ENCODE measurements at regions not wholly inside any gene's neighbourhood (a gene's known extent, or its start where the extent isn't known, plus 50 kb on each side); places are given as distances from the start of the nearest gene placed in this dataset.
A peak's percentile ranks its signal among the peaks of the same experiment; 100 is the strongest.

- POLR2A ChIA-PET: no interaction called here
Observed at GRCh38 chrX:20596856-20597255, 330.1 kb upstream of the RPS6KA3 start.

GRCh38 chrX:20595928-20596575, 329.3 kb upstream of the RPS6KA3 start:
- ChIA-PET CTCF (no interaction called here), POLR2A (no interaction called here)
- DNase-seq (ENCODE audit: extremely low spot score): no peak
- TF ChIP-seq TARDBP (IDR thresholded peaks at IDR 0.05) (no peak), ARNT (IDR thresholded peaks at IDR 0.05) (no peak), BHLHE40 (IDR thresholded peaks at IDR 0.05; ENCODE audit: borderline replicate concordance) (no peak), SUZ12 (IDR thresholded peaks at IDR 0.05) (no peak), NFRKB (IDR thresholded peaks at IDR 0.05) (no peak), ELF4 (IDR thresholded peaks at IDR 0.05) (no peak), FOXM1 (IDR thresholded peaks at IDR 0.05; ENCODE audit: borderline replicate concordance) (no peak), SP1 (IDR thresholded peaks at IDR 0.05) (no peak), L3MBTL2 (conservative IDR thresholded peaks at IDR 0.05) (no peak), FOXA1 (IDR thresholded peaks at IDR 0.05) (no peak), PKNOX1 (IDR thresholded peaks at IDR 0.05) (no peak)

More at GRCh38 chrX:20596856-20597255, 330.1 kb upstream of the RPS6KA3 start:
- TF ChIP-seq ZNF384 (IDR thresholded peaks at IDR 0.05) (no peak), TARDBP (IDR thresholded peaks at IDR 0.05) (no peak), NFRKB (IDR thresholded peaks at IDR 0.05) (no peak), PKNOX1 (IDR thresholded peaks at IDR 0.05) (no peak), L3MBTL2 (conservative IDR thresholded peaks at IDR 0.05) (no peak), FOXM1 (IDR thresholded peaks at IDR 0.05; ENCODE audit: borderline replicate concordance) (no peak), ARNT (IDR thresholded peaks at IDR 0.05) (no peak), BHLHE40 (IDR thresholded peaks at IDR 0.05; ENCODE audit: borderline replicate concordance) (no peak), FOXA1 (IDR thresholded peaks at IDR 0.05) (no peak)
- CTCF ChIA-PET: no interaction called here
- DNase-seq (ENCODE audit: extremely low spot score): no peak

- TF ChIP-seq BHLHE40 (IDR thresholded peaks at IDR 0.05; ENCODE audit: borderline replicate concordance) (no peak), HDGF (IDR thresholded peaks at IDR 0.05; ENCODE audit: borderline replicate concordance) (no peak), ZNF384 (IDR thresholded peaks at IDR 0.05) (no peak), CTBP1 (IDR thresholded peaks at IDR 0.05; ENCODE audit: borderline replicate concordance) (no peak), TARDBP (IDR thresholded peaks at IDR 0.05) (no peak), SUZ12 (IDR thresholded peaks at IDR 0.05) (no peak), LEF1 (IDR thresholded peaks at IDR 0.05; ENCODE audit: borderline replicate concordance) (no peak), FOXA1 (IDR thresholded peaks at IDR 0.05) (no peak), FOXK2 (IDR thresholded peaks at IDR 0.05) (no peak)
- peak; percentile 16 for DNase-seq (ENCODE audit: extremely low spot score)
- ChIA-PET POLR2A (no interaction called here), CTCF (no interaction called here)
Observed at GRCh38 chrX:20594985-20595384, 328.3 kb upstream of the RPS6KA3 start.

GRCh38 chrX:20593836-20594235, 327.1 kb upstream of the RPS6KA3 start:
- CTCF ChIA-PET: no interaction called here
- DNase-seq (ENCODE audit: extremely low spot score): no peak
- POLR2A ChIA-PET: no interaction called here
- TF ChIP-seq SUZ12 (IDR thresholded peaks at IDR 0.05): no peak
- no peak for TF ChIP-seq TARDBP (IDR thresholded peaks at IDR 0.05)
- no peak for TF ChIP-seq PKNOX1 (IDR thresholded peaks at IDR 0.05)
- TF ChIP-seq FOXA1 (IDR thresholded peaks at IDR 0.05): no peak
- TF ChIP-seq FOXK2 (IDR thresholded peaks at IDR 0.05): no peak
- TF ChIP-seq HDGF (IDR thresholded peaks at IDR 0.05; ENCODE audit: borderline replicate concordance): no peak
- TF ChIP-seq CTBP1 (IDR thresholded peaks at IDR 0.05; ENCODE audit: borderline replicate concordance): no peak
- no peak for TF ChIP-seq ELF4 (IDR thresholded peaks at IDR 0.05)
- TF ChIP-seq NFRKB (IDR thresholded peaks at IDR 0.05): no peak
- TF ChIP-seq ARNT (IDR thresholded peaks at IDR 0.05): no peak
- TF ChIP-seq SP1 (IDR thresholded peaks at IDR 0.05): no peak
- no peak for TF ChIP-seq L3MBTL2 (conservative IDR thresholded peaks at IDR 0.05)
- TF ChIP-seq FOXM1 (IDR thresholded peaks at IDR 0.05; ENCODE audit: borderline replicate concordance): no peak
- no peak for TF ChIP-seq LEF1 (IDR thresholded peaks at IDR 0.05; ENCODE audit: borderline replicate concordance)
- no peak for TF ChIP-seq BHLHE40 (IDR thresholded peaks at IDR 0.05; ENCODE audit: borderline replicate concordance)
- no peak for TF ChIP-seq ZNF384 (IDR thresholded peaks at IDR 0.05)

GRCh38 chrX:20593402-20593801, 326.7 kb upstream of the RPS6KA3 start:
- TF ChIP-seq PKNOX1 (IDR thresholded peaks at IDR 0.05): no peak
- TF ChIP-seq ARNT (IDR thresholded peaks at IDR 0.05): no peak
- TF ChIP-seq L3MBTL2 (conservative IDR thresholded peaks at IDR 0.05): no peak
- no peak for TF ChIP-seq FOXA1 (IDR thresholded peaks at IDR 0.05)
- TF ChIP-seq CTBP1 (IDR thresholded peaks at IDR 0.05; ENCODE audit: borderline replicate concordance): no peak
- TF ChIP-seq ZNF384 (IDR thresholded peaks at IDR 0.05): no peak
- TF ChIP-seq BHLHE40 (IDR thresholded peaks at IDR 0.05; ENCODE audit: borderline replicate concordance): no peak
- no peak for TF ChIP-seq HDGF (IDR thresholded peaks at IDR 0.05; ENCODE audit: borderline replicate concordance)
- POLR2A ChIA-PET: no interaction called here
- CTCF ChIA-PET: no interaction called here
- DNase-seq (ENCODE audit: extremely low spot score): no peak

DNA sequence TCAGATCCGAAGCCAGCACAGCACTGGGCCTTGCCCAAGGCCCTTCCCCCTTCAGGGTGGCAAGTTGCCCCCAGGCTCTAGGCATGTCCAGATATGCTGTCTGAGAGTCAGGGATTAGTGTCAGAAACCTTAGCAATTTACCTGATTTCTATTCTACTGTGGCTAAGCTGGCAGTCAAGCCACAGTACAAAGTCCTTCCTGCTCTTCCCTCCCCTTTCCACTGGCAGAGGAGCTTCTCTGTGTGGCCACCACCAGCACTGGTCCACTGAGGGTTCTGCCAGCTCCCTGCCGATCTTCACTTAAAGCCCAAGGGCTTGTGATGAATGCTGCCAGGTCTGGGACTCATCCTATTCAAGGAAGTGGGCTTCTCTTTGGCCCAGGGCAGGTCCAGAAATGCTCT, 324.5 kb upstream of the RPS6KA3 start:
- CTCF ChIA-PET: no interaction called here
- no peak for DNase-seq (ENCODE audit: extremely low spot score)
- POLR2A ChIA-PET: no interaction called here
- TF ChIP-seq FOXA1 (IDR thresholded peaks at IDR 0.05) (no peak), FOXM1 (IDR thresholded peaks at IDR 0.05; ENCODE audit: borderline replicate concordance) (no peak), ARNT (IDR thresholded peaks at IDR 0.05) (no peak), ELF4 (IDR thresholded peaks at IDR 0.05) (no peak), ZNF384 (IDR thresholded peaks at IDR 0.05) (no peak), SUZ12 (IDR thresholded peaks at IDR 0.05) (no peak)
